HepG2 (cell line): ENCODE measurements at regions not wholly inside any gene's neighbourhood (a gene's known extent, or its start where the extent isn't known, plus 50 kb on each side); places are given as distances from the start of the nearest gene placed in this dataset.

ENCODE experiments used
- ATAC-seq: fragments of 200-7000 bp; cut with Tn5 transposase; 3 replicates; pipeline ENCODE4 v1.9.1; 2020; ENCODE audit warnings: mild to moderate bottlenecking, moderate library complexity
- BruUV-seq: library from RNA; stranded (reverse); fragments of 400-500 nt; replicated peaks from 2 replicates; lab custom pipeline; 2021; lab: Mats Ljungman, UMichigan
- CTCF ChIA-PET: fragments of 300-600 bp; formaldehyde crosslinking; extraction: SDS; loops from one replicate; lab custom pipeline; 2021; ENCODE audit warnings: low total read pairs, inconsistent platforms, low intra/inter-chr PET ratio; lab: Yijun Ruan, JAX
- POLR2A ChIA-PET: fragments of 350-600 bp; sonication (Branson Sonifier 250); formaldehyde crosslinking; loops from one replicate; lab custom pipeline; 2020; ENCODE audit warnings: antibody characterized with exemption, inconsistent platforms; lab: Yijun Ruan, JAX
- DNase-seq: peaks from one replicate; pipeline ENCODE4 v3.0.0-alpha.2; 2015; ENCODE audit warnings: low spot score
- FAIRE-seq: peaks from 3 replicates; lab custom pipeline; 2011; peaks lifted over from hg19 to GRCh38; lab: Jason Lieb, UNC
- H2AFZ ChIP-seq: one replicate; pipeline ENCODE4 v1.6.1; 2011; ENCODE audit warnings: low read length, inconsistent platforms
- H3K27ac ChIP-seq: fragments of 300-600 bp; 3 replicates; pipeline ENCODE4 v1.8.0; 2011; ENCODE audit warnings: mixed run types, mild to moderate bottlenecking, mixed read lengths, low read length, inconsistent platforms; ENCODE audit not compliant: insufficient read depth; ENCODE audit errors: extremely low read length
- H3K27me3 ChIP-seq, 2 experiments: fragments of 200-600 bp in 1 of 2; 2 replicates in 1 of 2; 3 replicates in 1 of 2; pipeline versions ENCODE4 v1.6.0 to v1.8.0; 2011; ENCODE audit warnings: low read length in 2 of 2, mild to moderate bottlenecking in 2 of 2, moderate library complexity in 2 of 2, inconsistent platforms in 1 of 2; ENCODE audit not compliant: insufficient read depth in 2 of 2, control insufficient read depth in 1 of 2
- H3K36me3 ChIP-seq, 2 experiments: fragments of 200-600 bp in 1 of 2; replicated peaks in 1 of 2; 2 replicates in 1 of 2; 3 replicates in 1 of 2; pipeline versions ENCODE4 v1.5.1 to v1.8.0; 2011; ENCODE audit warnings: low read length in 2 of 2, inconsistent platforms in 1 of 2; ENCODE audit not compliant: insufficient read depth in 2 of 2, control insufficient read depth in 1 of 2
- H3K4me1 ChIP-seq: 2 replicates; pipeline ENCODE4 v1.5.1; 2012; ENCODE audit warnings: low read length, inconsistent platforms; ENCODE audit not compliant: insufficient read depth
- H3K4me2 ChIP-seq: 2 replicates; pipeline ENCODE4 v1.6.0; 2011; ENCODE audit warnings: low read depth, low read length, inconsistent platforms
- H3K4me3 ChIP-seq, 3 experiments: fragments of 200-600 bp in 1 of 3; sonication (generic), shearing (Covaris generic) in 1 of 3; replicated peaks in 1 of 3; 2 replicates each; pipeline ENCODE4 v1.5.1; 2011 to 2016; ENCODE audit warnings: low read length in 3 of 3, inconsistent platforms in 2 of 3, low read depth in 2 of 3, mild to moderate bottlenecking in 2 of 3, control low read depth in 1 of 3, mixed read lengths in 1 of 3; ENCODE audit not compliant: insufficient read depth in 1 of 3
- H3K79me2 ChIP-seq: one replicate; pipeline ENCODE4 v1.6.1; 2011; ENCODE audit warnings: low read length, inconsistent platforms; ENCODE audit not compliant: insufficient read depth
- H3K9ac ChIP-seq: 2 replicates; pipeline ENCODE4 v1.6.0; 2011; ENCODE audit warnings: mild to moderate bottlenecking, low read depth, low read length, inconsistent platforms; ENCODE audit not compliant: insufficient read depth
- H3K9me3 ChIP-seq: 2 replicates; pipeline ENCODE4 v1.5.1; 2012; ENCODE audit warnings: mild to moderate bottlenecking, low read length
- H4K20me1 ChIP-seq: 2 replicates; pipeline ENCODE4 v1.6.0; 2011; ENCODE audit warnings: inconsistent platforms, mild to moderate bottlenecking, low read length, moderate library complexity; ENCODE audit not compliant: insufficient read depth
- NCOA5 ChIP-seq: sonication (generic); formaldehyde crosslinking; IDR thresholded peaks from 2 replicates; pipeline ENCODE4 v1.4.0; 2020; ENCODE audit warnings: missing genetic modification reagents
- WGBS: methylation state at CpG from one replicate; pipeline ENCODE4 v1.1.6; 2017; ENCODE audit warnings: low lambda C conversion rate; 5-methylcytosine and 5-hydroxymethylcytosine counted together
- in situ Hi-C: cut with HindIII; loops from 2 replicates; pipeline ENCODE4 v1.10.0; 2017; ENCODE audit warnings: low pct_unique_long_range_greater_than_20kb; ENCODE audit not compliant: extremely low pct_ligation_motif_present
- intact Hi-C: fragments of 100-400 bp; cut with micrococcal nuclease; formaldehyde crosslinking; loops from one replicate; pipeline ENCODE4 v1.10.0; 2022; ENCODE audit not compliant: unreplicated experiment

GRCh38 chr20:36104244-36104643, 50.3 kb upstream of the EPB41L1 start:
- in situ Hi-C loops = no loop called here
- H2AFZ ChIP-seq = no peak overlapping the region
- CTCF ChIA-PET = no interaction called here
- TF ChIP-seq NCOA5 (CRISPR knock-in tag) = no peak
- H3K27ac ChIP-seq = no peak overlapping the region
- ATAC-seq (no peak), DNase-seq (no peak), FAIRE-seq (no peak)
- no TSS peak for BruUV-seq
- no peak overlapping the region for H3K9ac ChIP-seq
- peaks cover 7 to 15% of the 10 kb centered on the region in 2 experiments; a peak in 2 of 5 replicates for H3K27me3 ChIP-seq
- no peaks in the 10 kb centered on the region for H4K20me1 ChIP-seq
- H3K4me3 ChIP-seq = no peak overlapping the region
- 60% methylated on average over 7 of the region's 7 CpGs for WGBS
- intact Hi-C loops = no loop called here
- H3K4me2 ChIP-seq = no peak overlapping the region
- no peaks in the 10 kb centered on the region for H3K79me2 ChIP-seq
- peaks cover 33% of the 10 kb centered on the region for H3K4me1 ChIP-seq
- no peaks in the 10 kb centered on the region for H3K9me3 ChIP-seq
- POLR2A ChIA-PET = no interaction called here
- H3K36me3 ChIP-seq = no peaks in the 10 kb centered on the region
